Thymus (tissue), 11 donors: ENCODE measurements at regions not wholly inside any gene's neighbourhood (a gene's known extent, or its start where the extent isn't known, plus 50 kb on each side); places are given as distances from the start of the nearest gene placed in this dataset.
A peak's percentile ranks its signal among the peaks of the same experiment; 100 is the strongest.

ENCODE experiments used
- DNase-seq, 9 donors: peaks; one replicate each; pipeline ENCODE4 v3.0.0-alpha.2; 2013; ENCODE audit warnings: low spot score in 9 of 9, low read depth in 6 of 9, missing footprints in 1 of 9
- H3K27ac ChIP-seq, 2 donors: one replicate each; pipeline ENCODE4 v1.5.1; 2013; ENCODE audit warnings: control low read depth in 1 of 2, low read depth in 1 of 2, low read length in 1 of 2, mild to moderate bottlenecking in 1 of 2, moderate library complexity in 1 of 2
- H3K27me3 ChIP-seq, 2 donors: one replicate each; pipeline ENCODE4 v1.5.1; 2013; ENCODE audit warnings: low read length in 1 of 2; ENCODE audit not compliant: control insufficient read depth in 2 of 2, insufficient read depth in 1 of 2
- H3K36me3 ChIP-seq, 2 donors: one replicate each; pipeline ENCODE4 v1.5.1; 2013; ENCODE audit warnings: low read length in 1 of 2, mild to moderate bottlenecking in 1 of 2, moderate library complexity in 1 of 2; ENCODE audit not compliant: control insufficient read depth in 2 of 2, insufficient read depth in 2 of 2
- H3K4me1 ChIP-seq, 2 donors: one replicate each; pipeline ENCODE4 v1.5.1; 2013; ENCODE audit warnings: low read length in 2 of 2; ENCODE audit not compliant: control insufficient read depth in 2 of 2, insufficient read depth in 2 of 2
- H3K4me3 ChIP-seq, 2 donors: one replicate each; pipeline ENCODE4 v1.5.1; 2013; ENCODE audit warnings: low read length in 2 of 2, control low read depth in 1 of 2, mild to moderate bottlenecking in 1 of 2
- H3K9me3 ChIP-seq, 2 donors: one replicate each; pipeline ENCODE4 v1.5.1; 2013; ENCODE audit warnings: low read length in 1 of 2, mild to moderate bottlenecking in 1 of 2; ENCODE audit not compliant: control insufficient read depth in 2 of 2, insufficient read depth in 1 of 2
- WGBS: extraction: QIAGEN DNeasy Blood & Tissue Kit; methylation state at CpG from one replicate; pipeline ENCODE4 v1.1.7; 2013; 5-methylcytosine and 5-hydroxymethylcytosine counted together
- donor health status: healthy.

DNA sequence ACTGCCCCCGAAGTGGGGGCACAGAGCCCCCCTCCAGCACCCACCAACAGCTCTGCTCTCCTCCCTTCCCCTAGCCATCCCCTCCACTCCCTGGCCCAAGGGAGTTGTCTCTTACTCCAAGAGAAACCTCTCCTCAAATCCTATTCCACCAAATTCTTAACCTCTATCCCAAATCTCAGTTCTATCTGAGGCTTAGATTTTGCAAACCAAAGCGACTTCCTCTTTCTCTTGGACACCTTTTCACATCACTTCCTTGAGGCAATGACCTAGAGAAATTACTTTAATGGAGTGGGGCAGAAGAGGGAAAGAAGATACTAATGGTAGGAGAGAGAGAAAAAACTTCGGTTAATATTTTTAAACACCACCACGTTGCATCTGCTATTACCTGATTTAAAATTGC is 167.2 kb downstream of the SS18 start:
- Histone ChIP-seq H3K36me3 (no peaks in the 10 kb centered on the region), H3K9me3 (no peaks in the 10 kb centered on the region), H3K4me1 (no peaks in the 10 kb centered on the region), H3K4me3 (no peak overlapping the region), H3K27me3 (no peaks in the 10 kb centered on the region), H3K27ac (no peak overlapping the region)
- WGBS, result 93% methylated on average over 4 of the region's 4 CpGs
- DNase-seq, result no peak

GRCh38 chr18:25921677-25922421 is 168.6 kb downstream of the SS18 start:
- DNase-seq, result peak in 6 of 9 donors; percentile 6 to 49 (median 20)
- 93% methylated on average over 13 of the region's 13 CpGs for WGBS
- Histone ChIP-seq H3K4me3 (no peak overlapping the region), H3K9me3 (no peaks in the 10 kb centered on the region), H3K27ac (no peak overlapping the region), H3K4me1 (no peaks in the 10 kb centered on the region), H3K27me3 (no peaks in the 10 kb centered on the region), H3K36me3 (no peaks in the 10 kb centered on the region)

DNA sequence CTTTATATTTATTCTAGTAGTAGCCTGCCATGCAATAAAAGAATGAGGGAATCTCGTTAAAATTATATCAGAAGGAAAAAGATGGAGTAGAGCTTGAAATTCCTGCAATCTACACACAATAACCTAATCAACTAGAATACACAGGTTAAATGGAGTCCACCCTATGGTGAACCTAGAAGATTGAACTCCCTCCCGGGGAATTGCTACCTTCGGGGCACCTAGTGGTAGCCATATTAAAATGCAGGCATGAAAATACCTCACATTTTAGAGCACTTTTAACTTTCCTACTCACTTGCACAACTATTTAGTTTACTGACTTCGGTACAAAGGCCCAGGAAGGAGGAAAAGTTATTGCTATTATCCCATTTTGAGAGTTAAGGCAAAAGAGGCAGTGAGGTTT is 174.5 kb downstream of the SS18 start:
- Histone ChIP-seq H3K4me1 (no peaks in the 10 kb centered on the region), H3K27ac (no peak overlapping the region), H3K9me3 (no peaks in the 10 kb centered on the region), H3K4me3 (no peak overlapping the region), H3K36me3 (no peaks in the 10 kb centered on the region), H3K27me3 (no peaks in the 10 kb centered on the region)
- no peak for DNase-seq
- 91% methylated on average over 4 of the region's 4 CpGs for WGBS

- no peak for DNase-seq
- no peak overlapping the region for H3K27ac ChIP-seq
- WGBS, result 87% methylated on average over 2 of the region's 2 CpGs
Observed at GRCh38 chr18:25898965-25899364, 191.4 kb downstream of the SS18 start.

GRCh38 chr18:25896956-25897355 is 193.5 kb downstream of the SS18 start:
- Histone ChIP-seq H3K36me3 (no peaks in the 10 kb centered on the region), H3K4me3 (no peak overlapping the region), H3K4me1 (no peaks in the 10 kb centered on the region), H3K27ac (no peak overlapping the region), H3K9me3 (no peaks in the 10 kb centered on the region), H3K27me3 (no peaks in the 10 kb centered on the region)
- 84% methylated on average over 4 of the region's 4 CpGs for WGBS
- DNase-seq, result no peak

More at GRCh38 chr18:25898965-25899364, 191.4 kb downstream of the SS18 start:
- H3K36me3 ChIP-seq, result no peaks in the 10 kb centered on the region
- no peaks in the 10 kb centered on the region for H3K9me3 ChIP-seq
- no peak overlapping the region for H3K4me3 ChIP-seq
- no peaks in the 10 kb centered on the region for H3K27me3 ChIP-seq
- no peaks in the 10 kb centered on the region for H3K4me1 ChIP-seq

- H3K4me1 ChIP-seq, result no peaks in the 10 kb centered on the region
- H3K27ac ChIP-seq, result no peak overlapping the region
- no peak overlapping the region for H3K4me3 ChIP-seq
- no peaks in the 10 kb centered on the region for H3K36me3 ChIP-seq
- WGBS, result 25% methylated on average over 10 of the region's 10 CpGs
- H3K27me3 ChIP-seq, result no peaks in the 10 kb centered on the region
- no peaks in the 10 kb centered on the region for H3K9me3 ChIP-seq
- DNase-seq, result peak in 7 of 9 donors; percentile 1 to 51 (median 11)
Observed at GRCh38 chr18:25896178-25896780, 194.1 kb downstream of the SS18 start.

DNA sequence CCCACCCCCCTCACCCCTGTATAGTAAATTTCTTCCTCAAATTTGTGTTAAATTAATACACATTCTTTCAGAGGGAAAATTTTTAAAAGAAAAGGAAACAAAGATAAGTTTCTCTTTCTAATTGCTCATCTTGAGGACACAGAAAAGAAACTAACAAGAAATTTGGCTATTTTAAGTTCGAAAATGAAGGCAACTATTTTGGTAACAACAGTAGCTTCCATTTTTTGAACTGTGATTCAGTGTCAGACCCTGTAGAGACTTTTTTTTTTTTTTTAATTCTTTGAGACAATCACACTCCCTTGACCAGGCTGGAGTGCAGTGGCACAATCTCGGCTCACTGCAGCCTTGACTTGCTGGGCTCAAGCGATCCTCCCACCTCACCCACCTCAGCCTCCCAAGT is 194.9 kb downstream of the SS18 start:
- no peak for DNase-seq
- Histone ChIP-seq H3K27me3 (no peaks in the 10 kb centered on the region), H3K36me3 (no peaks in the 10 kb centered on the region), H3K27ac (no peak overlapping the region), H3K4me1 (no peaks in the 10 kb centered on the region), H3K9me3 (no peaks in the 10 kb centered on the region), H3K4me3 (no peak overlapping the region)
- WGBS, result 92% methylated on average over 3 of the region's 3 CpGs

DNA sequence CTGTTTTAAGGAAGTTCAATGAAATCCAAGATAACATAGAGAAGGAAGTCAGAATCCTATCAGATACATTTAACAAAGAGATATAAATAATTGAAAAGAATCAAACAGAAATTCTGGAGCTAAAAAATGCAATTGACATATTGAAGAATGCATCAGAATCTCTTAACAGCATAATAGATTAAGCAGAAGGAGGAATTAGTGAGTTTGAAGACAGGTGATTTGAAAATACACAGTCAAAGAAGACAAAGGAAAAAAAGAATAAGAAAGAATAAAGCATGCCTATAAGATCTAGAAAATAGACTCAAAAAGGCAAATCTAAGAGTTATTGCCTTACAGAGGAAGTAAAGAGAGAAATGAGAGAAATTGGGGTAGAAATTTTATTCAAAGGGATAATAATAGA is 204.1 kb downstream of the SS18 start:
- Histone ChIP-seq H3K36me3 (no peaks in the 10 kb centered on the region), H3K4me1 (no peaks in the 10 kb centered on the region), H3K27me3 (no peaks in the 10 kb centered on the region), H3K27ac (no peak overlapping the region), H3K4me3 (no peak overlapping the region), H3K9me3 (no peaks in the 10 kb centered on the region)
- DNase-seq, result no peak

GRCh38 chr18:25883091-25883490 is 207.3 kb downstream of the SS18 start:
- 90% methylated on average over 4 of the region's 4 CpGs for WGBS
- DNase-seq, result no peak

More at GRCh38 chr18:25883091-25883490, 207.3 kb downstream of the SS18 start:
- H3K4me3 ChIP-seq, result no peak overlapping the region
- H3K27me3 ChIP-seq, result no peaks in the 10 kb centered on the region
- H3K27ac ChIP-seq, result no peak overlapping the region
- no peaks in the 10 kb centered on the region for H3K4me1 ChIP-seq
- H3K36me3 ChIP-seq, result no peaks in the 10 kb centered on the region
- H3K9me3 ChIP-seq, result no peaks in the 10 kb centered on the region
